ENCODE measurements at regions not wholly inside any gene's neighbourhood (a gene's known extent, or its start where the extent isn't known, plus 50 kb on each side); places are given as distances from the start of the nearest gene placed in this dataset.

GRCh38 chr5:18961234-18961633, 1026.8 kb downstream of the CDH18 start:
- 92% methylated on average over 3 of the region's 3 CpGs; no CpG with 5 or more reads in 1 of the 2 experiments for WGBS, 2 experiments (ENCODE audit: extremely low coverage in 1 of 2, insufficient coverage in 1 of 2, insufficient read length in 1 of 2, insufficient replicate concordance in 2 of 2, low coverage in 1 of 2, low lambda C conversion rate in 2 of 2, missing lambda C conversion rate in 1 of 2)
- DNase-seq (ENCODE audit: low read depth in 1 of 2, low spot score in 2 of 2) (no peak), FAIRE-seq (no peak)
- no peak overlapping the region for H3K27ac ChIP-seq (ENCODE audit: low read depth, low read length)
- H2AK5ac ChIP-seq (ENCODE audit: low read depth, low read length), result no peak overlapping the region
- H3K27me3 ChIP-seq (replicated peaks in 1 of 4; ENCODE audit: control insufficient read depth in 3 of 4, extremely low read depth in 1 of 4, insufficient read depth in 3 of 4, low read length in 3 of 4), result no peaks in the 10 kb centered on the region
- H4K8ac ChIP-seq (ENCODE audit: extremely low read depth, insufficient read depth, low read length), result no peak overlapping the region
- H3K4me3 ChIP-seq (ENCODE audit: extremely low read depth in 1 of 4, insufficient read depth in 2 of 4, low read depth in 3 of 4, low read length in 4 of 4), result no peak overlapping the region
- no peaks in the 10 kb centered on the region for H3K36me3 ChIP-seq (ENCODE audit: control insufficient read depth in 2 of 4, insufficient read depth in 4 of 4, low read length in 3 of 4)
- H3K23me2 ChIP-seq (ENCODE audit: low read depth, low read length), result no peaks in the 10 kb centered on the region
- H2BK120ac ChIP-seq (replicated peaks; ENCODE audit: low read depth, low read length), result no peak overlapping the region
- H3K79me2 ChIP-seq (ENCODE audit: control insufficient read depth in 1 of 2, insufficient read depth in 2 of 2, low read length in 2 of 2), result no peaks in the 10 kb centered on the region
- ChIA-PET POLR2A (ENCODE audit: partially characterized antibody) (no interaction called here), CTCF (ENCODE audit: partially characterized antibody) (no interaction called here)
- no peaks in the 10 kb centered on the region for H4K20me1 ChIP-seq (replicated peaks in 1 of 2; ENCODE audit: control insufficient read depth in 1 of 2, insufficient read depth in 2 of 2, low read length in 2 of 2)
- no peak overlapping the region for H2BK20ac ChIP-seq (ENCODE audit: low read length)
- H4K5ac ChIP-seq (ENCODE audit: insufficient read length, low read depth, low read length), result no peak overlapping the region
- no peak overlapping the region for H3K56ac ChIP-seq (replicated peaks; ENCODE audit: insufficient read length, low read depth, low read length)
- TF ChIP-seq TBP (IDR thresholded peaks at IDR 0.05; ENCODE audit: low read depth, low read length) (no peak), TAF1 (IDR thresholded peaks at IDR 0.05; ENCODE audit: low read depth, low read length) (no peak), GABPA (IDR thresholded peaks at IDR 0.05; ENCODE audit: borderline replicate concordance, insufficient read depth, low read length) (no peak), KDM1A (IDR thresholded peaks at IDR 0.05; ENCODE audit: borderline replicate concordance, low read length) (no peak), HDAC6 (IDR thresholded peaks at IDR 0.05; ENCODE audit: low read depth, low read length) (no peak), PHF8 (conservative IDR thresholded peaks at IDR 0.05; ENCODE audit: low read depth, low read length) (no peak), CEBPB (IDR thresholded peaks at IDR 0.05; ENCODE audit: low read depth, low read length) (no peak), BRCA1 (IDR thresholded peaks at IDR 0.05; ENCODE audit: low read depth, low read length) (no peak), TCF12 (IDR thresholded peaks at IDR 0.05; ENCODE audit: low read depth, low read length) (no peak), CHD1 (IDR thresholded peaks at IDR 0.05; ENCODE audit: low read depth, low read length) (no peak)
- TF ChIP-seq, protein P1, sequence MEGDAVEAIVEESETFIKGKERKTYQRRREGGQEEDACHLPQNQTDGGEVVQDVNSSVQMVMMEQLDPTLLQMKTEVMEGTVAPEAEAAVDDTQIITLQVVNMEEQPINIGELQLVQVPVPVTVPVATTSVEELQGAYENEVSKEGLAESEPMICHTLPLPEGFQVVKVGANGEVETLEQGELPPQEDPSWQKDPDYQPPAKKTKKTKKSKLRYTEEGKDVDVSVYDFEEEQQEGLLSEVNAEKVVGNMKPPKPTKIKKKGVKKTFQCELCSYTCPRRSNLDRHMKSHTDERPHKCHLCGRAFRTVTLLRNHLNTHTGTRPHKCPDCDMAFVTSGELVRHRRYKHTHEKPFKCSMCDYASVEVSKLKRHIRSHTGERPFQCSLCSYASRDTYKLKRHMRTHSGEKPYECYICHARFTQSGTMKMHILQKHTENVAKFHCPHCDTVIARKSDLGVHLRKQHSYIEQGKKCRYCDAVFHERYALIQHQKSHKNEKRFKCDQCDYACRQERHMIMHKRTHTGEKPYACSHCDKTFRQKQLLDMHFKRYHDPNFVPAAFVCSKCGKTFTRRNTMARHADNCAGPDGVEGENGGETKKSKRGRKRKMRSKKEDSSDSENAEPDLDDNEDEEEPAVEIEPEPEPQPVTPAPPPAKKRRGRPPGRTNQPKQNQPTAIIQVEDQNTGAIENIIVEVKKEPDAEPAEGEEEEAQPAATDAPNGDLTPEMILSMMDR (IDR thresholded peaks at IDR 0.05; ENCODE audit: control extremely low read depth in 1 of 3, insufficient read depth in 1 of 3, low read depth in 1 of 3, low read length in 3 of 3), result no peak
- no peak overlapping the region for H3K18ac ChIP-seq (ENCODE audit: extremely low read depth, low read length)
- no peak overlapping the region for H3K4me2 ChIP-seq (ENCODE audit: insufficient read depth in 1 of 2, low read depth in 2 of 2, low read length in 2 of 2)
- H3K4ac ChIP-seq (replicated peaks; ENCODE audit: insufficient read length, low read depth, low read length), result no peak overlapping the region
- H3K9me3 ChIP-seq (ENCODE audit: insufficient read depth in 2 of 2, low read depth in 1 of 2, low read length in 1 of 2), result no peaks in the 10 kb centered on the region
- H2BK15ac ChIP-seq (ENCODE audit: low read length), result no peak overlapping the region
- no peak overlapping the region for H3K23ac ChIP-seq (ENCODE audit: insufficient read length)
- no peak overlapping the region for H2AFZ ChIP-seq (ENCODE audit: low read length)
- H4K91ac ChIP-seq (replicated peaks; ENCODE audit: insufficient read length, low read length), result no peak overlapping the region
- H3K14ac ChIP-seq (ENCODE audit: insufficient read length), result no peak overlapping the region
- H3K4me1 ChIP-seq (replicated peaks in 1 of 4; ENCODE audit: control insufficient read depth in 3 of 4, insufficient read depth in 4 of 4, low read length in 3 of 4), result no peaks in the 10 kb centered on the region
- H2BK5ac ChIP-seq (ENCODE audit: low read depth, low read length), result no peak overlapping the region
- no peak overlapping the region for H3K9ac ChIP-seq (replicated peaks in 1 of 4; ENCODE audit: extremely low read depth in 1 of 4, low read depth in 3 of 4, low read length in 3 of 4)
- H2BK12ac ChIP-seq (ENCODE audit: low read depth, low read length), result no peak overlapping the region
- no peaks in the 10 kb centered on the region for H3K79me1 ChIP-seq (ENCODE audit: low read depth, low read length)

All from H1 (cell line).